ENCODE measurements at regions not wholly inside any gene's neighbourhood (a gene's known extent, or its start where the extent isn't known, plus 50 kb on each side); places are given as distances from the start of the nearest gene placed in this dataset.

DNA sequence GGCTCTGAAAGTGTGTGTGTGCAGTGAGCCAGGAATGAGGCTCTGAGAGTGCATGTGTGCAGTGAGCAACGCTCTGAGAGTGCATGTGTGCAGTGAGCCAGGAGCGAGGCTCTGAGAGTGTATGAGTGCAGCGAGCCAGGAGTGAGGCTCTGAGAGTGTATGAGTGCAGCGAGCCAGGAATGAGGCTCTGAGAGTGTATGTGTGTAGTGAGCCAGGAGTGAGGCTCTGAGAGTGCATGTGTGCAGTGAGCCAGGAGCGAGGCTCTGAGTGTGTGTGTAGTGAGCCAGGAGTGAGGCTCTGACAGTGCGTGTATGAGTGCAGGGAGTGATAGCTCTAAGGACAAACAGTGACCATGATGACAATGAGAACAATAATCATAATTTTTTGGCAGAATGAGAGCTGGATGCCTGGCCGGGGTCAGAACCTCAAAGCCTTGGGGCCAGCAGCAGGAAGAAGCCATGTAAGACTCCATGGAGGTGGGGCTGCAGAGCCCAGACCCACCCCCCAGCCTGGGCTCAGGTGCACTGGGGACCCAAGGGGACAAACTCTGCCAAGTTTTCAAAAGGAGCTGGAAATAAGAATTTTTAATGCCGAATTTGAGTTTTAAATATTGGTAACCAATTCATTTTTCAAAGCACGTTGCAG, 85.7 kb upstream of the PRR20G start:
- no peaks in the 10 kb centered on the region for H4K20me1 ChIP-seq (ENCODE audit: insufficient read depth, low read length)
- H3K27ac ChIP-seq (ENCODE audit: low read length), result no peak overlapping the region

DNA sequence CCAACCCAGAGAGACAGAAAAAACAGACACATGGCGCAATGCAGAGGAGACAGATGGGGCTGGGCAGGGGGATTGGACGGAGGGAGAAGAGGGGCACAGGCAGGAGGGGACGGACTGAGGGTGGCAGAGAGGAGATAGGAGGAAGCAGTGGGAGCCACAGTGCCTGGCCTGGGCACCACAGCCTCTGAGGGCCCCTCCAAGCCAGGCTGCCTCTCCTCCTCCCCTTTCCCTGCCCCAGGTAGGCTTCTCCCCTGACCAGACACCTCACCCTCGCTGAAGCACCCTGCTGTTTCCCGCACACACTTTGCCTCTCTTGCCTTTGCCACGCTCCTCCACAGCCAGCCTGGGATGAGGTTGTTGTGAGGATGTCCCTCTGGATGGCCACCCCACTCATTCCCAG, 84.0 kb upstream of the PRR20G start:
- Histone ChIP-seq H2AFZ (ENCODE audit: low read depth, low read length) (no peak overlapping the region), H3K4me3 (ENCODE audit: low read length) (no peak overlapping the region), H3K4me1 (ENCODE audit: low read length) (no peaks in the 10 kb centered on the region), H3K4me2 (ENCODE audit: low read length) (no peak overlapping the region), H3K9ac (ENCODE audit: low read length) (no peak overlapping the region), H4K20me1 (ENCODE audit: insufficient read depth, low read length) (no peaks in the 10 kb centered on the region), H3K27ac (ENCODE audit: low read length) (no peak overlapping the region), H3K79me2 (ENCODE audit: low read length) (no peaks in the 10 kb centered on the region), H3K9me3 (ENCODE audit: insufficient read depth, low read length) (no peaks in the 10 kb centered on the region), H3K36me3 (replicated peaks; ENCODE audit: low read depth, low read length) (no peaks in the 10 kb centered on the region), H3K27me3 (ENCODE audit: low read depth, low read length) (0 out of 2 replicates have a peak, but pooled peaks cover 12% of the 10 kb centered on the region)
- TF ChIP-seq EZH2phosphoT487 (IDR thresholded peaks at IDR 0.05; ENCODE audit: low read depth), result no peak
- TF ChIP-seq, protein P1, sequence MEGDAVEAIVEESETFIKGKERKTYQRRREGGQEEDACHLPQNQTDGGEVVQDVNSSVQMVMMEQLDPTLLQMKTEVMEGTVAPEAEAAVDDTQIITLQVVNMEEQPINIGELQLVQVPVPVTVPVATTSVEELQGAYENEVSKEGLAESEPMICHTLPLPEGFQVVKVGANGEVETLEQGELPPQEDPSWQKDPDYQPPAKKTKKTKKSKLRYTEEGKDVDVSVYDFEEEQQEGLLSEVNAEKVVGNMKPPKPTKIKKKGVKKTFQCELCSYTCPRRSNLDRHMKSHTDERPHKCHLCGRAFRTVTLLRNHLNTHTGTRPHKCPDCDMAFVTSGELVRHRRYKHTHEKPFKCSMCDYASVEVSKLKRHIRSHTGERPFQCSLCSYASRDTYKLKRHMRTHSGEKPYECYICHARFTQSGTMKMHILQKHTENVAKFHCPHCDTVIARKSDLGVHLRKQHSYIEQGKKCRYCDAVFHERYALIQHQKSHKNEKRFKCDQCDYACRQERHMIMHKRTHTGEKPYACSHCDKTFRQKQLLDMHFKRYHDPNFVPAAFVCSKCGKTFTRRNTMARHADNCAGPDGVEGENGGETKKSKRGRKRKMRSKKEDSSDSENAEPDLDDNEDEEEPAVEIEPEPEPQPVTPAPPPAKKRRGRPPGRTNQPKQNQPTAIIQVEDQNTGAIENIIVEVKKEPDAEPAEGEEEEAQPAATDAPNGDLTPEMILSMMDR (IDR thresholded peaks at IDR 0.05; ENCODE audit: low read depth, low read length), result no peak

More for the DNA sequence above, 85.7 kb upstream of the PRR20G start:
- Histone ChIP-seq H2AFZ (ENCODE audit: low read depth, low read length) (no peak overlapping the region), H3K36me3 (replicated peaks; ENCODE audit: low read depth, low read length) (no peaks in the 10 kb centered on the region), H3K4me2 (ENCODE audit: low read length) (no peak overlapping the region), H3K4me1 (ENCODE audit: low read length) (no peaks in the 10 kb centered on the region), H3K79me2 (ENCODE audit: low read length) (no peaks in the 10 kb centered on the region), H3K4me3 (ENCODE audit: low read length) (no peak overlapping the region), H3K9me3 (ENCODE audit: insufficient read depth, low read length) (no peaks in the 10 kb centered on the region), H3K9ac (ENCODE audit: low read length) (no peak overlapping the region), H3K27me3 (ENCODE audit: low read depth, low read length) (0 out of 2 replicates have a peak, but pooled peaks cover 12% of the 10 kb centered on the region)
- no peak for TF ChIP-seq EZH2phosphoT487 (IDR thresholded peaks at IDR 0.05; ENCODE audit: low read depth)

- H3K36me3 ChIP-seq (replicated peaks; ENCODE audit: low read depth, low read length), result no peaks in the 10 kb centered on the region
- no peak overlapping the region for H2AFZ ChIP-seq (ENCODE audit: low read depth, low read length)
- no peak overlapping the region for H3K4me2 ChIP-seq (ENCODE audit: low read length)
- no peaks in the 10 kb centered on the region for H3K79me2 ChIP-seq (ENCODE audit: low read length)
- no peaks in the 10 kb centered on the region for H3K4me1 ChIP-seq (ENCODE audit: low read length)
- no peak for TF ChIP-seq EZH2phosphoT487 (IDR thresholded peaks at IDR 0.05; ENCODE audit: low read depth)
- 0 out of 2 replicates have a peak, but pooled peaks cover 12% of the 10 kb centered on the region for H3K27me3 ChIP-seq (ENCODE audit: low read depth, low read length)
- H3K27ac ChIP-seq (ENCODE audit: low read length), result no peak overlapping the region
- no peak overlapping the region for H3K4me3 ChIP-seq (ENCODE audit: low read length)
- no peaks in the 10 kb centered on the region for H4K20me1 ChIP-seq (ENCODE audit: insufficient read depth, low read length)
- no peak overlapping the region for H3K9ac ChIP-seq (ENCODE audit: low read length)
- H3K9me3 ChIP-seq (ENCODE audit: insufficient read depth, low read length), result no peaks in the 10 kb centered on the region
Observed at GRCh38 chr3:127371334-127371733, 83.5 kb upstream of the PRR20G start.

DNA sequence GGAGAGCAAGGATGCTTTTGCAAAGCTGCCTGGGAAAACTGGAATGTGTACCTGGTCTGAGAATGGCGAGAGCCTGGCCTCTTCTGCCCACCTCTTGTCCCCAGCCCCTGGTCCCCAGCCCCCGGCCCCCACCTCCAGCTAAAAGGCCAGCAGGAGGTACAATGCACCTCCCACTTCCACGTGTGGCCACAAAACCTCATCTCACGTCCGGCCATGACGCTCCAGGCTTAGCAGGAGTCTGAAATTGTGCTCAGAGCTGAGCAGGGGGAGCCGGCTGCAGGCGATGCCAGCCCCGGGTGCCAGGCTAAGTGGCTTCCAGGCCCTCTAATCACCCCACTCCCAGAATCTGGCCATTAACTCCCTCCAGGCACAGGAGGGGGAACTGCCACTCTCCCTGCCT, 83.1 kb upstream of the PRR20G start:
- H3K9ac ChIP-seq (ENCODE audit: low read length), result no peak overlapping the region
- H3K4me2 ChIP-seq (ENCODE audit: low read length), result no peak overlapping the region
- no peak for TF ChIP-seq EZH2phosphoT487 (IDR thresholded peaks at IDR 0.05; ENCODE audit: low read depth)
- TF ChIP-seq, protein P1 (IDR thresholded peaks at IDR 0.05; ENCODE audit: low read depth, low read length), result no peak
- H3K27me3 ChIP-seq (ENCODE audit: low read depth, low read length), result 0 out of 2 replicates have a peak, but pooled peaks cover 12% of the 10 kb centered on the region
- H3K4me3 ChIP-seq (ENCODE audit: low read length), result no peak overlapping the region
- no peaks in the 10 kb centered on the region for H3K79me2 ChIP-seq (ENCODE audit: low read length)
- H3K4me1 ChIP-seq (ENCODE audit: low read length), result no peaks in the 10 kb centered on the region
- H3K36me3 ChIP-seq (replicated peaks; ENCODE audit: low read depth, low read length), result no peaks in the 10 kb centered on the region
- H4K20me1 ChIP-seq (ENCODE audit: insufficient read depth, low read length), result no peaks in the 10 kb centered on the region
- no peaks in the 10 kb centered on the region for H3K9me3 ChIP-seq (ENCODE audit: insufficient read depth, low read length)
- H3K27ac ChIP-seq (ENCODE audit: low read length), result no peak overlapping the region
- no peak overlapping the region for H2AFZ ChIP-seq (ENCODE audit: low read depth, low read length)

GRCh38 chr3:127369356-127369935, 81.6 kb upstream of the PRR20G start:
- Histone ChIP-seq H3K4me2 (ENCODE audit: low read length) (no peak overlapping the region), H3K27ac (ENCODE audit: low read length) (no peak overlapping the region), H3K36me3 (replicated peaks; ENCODE audit: low read depth, low read length) (no peaks in the 10 kb centered on the region), H3K9ac (ENCODE audit: low read length) (no peak overlapping the region), H3K4me1 (ENCODE audit: low read length) (peaks cover 5% of the 10 kb centered on the region; the same call in 1 of the 2 replicates), H3K9me3 (ENCODE audit: insufficient read depth, low read length) (no peaks in the 10 kb centered on the region), H4K20me1 (ENCODE audit: insufficient read depth, low read length) (no peaks in the 10 kb centered on the region), H3K79me2 (ENCODE audit: low read length) (no peaks in the 10 kb centered on the region), H2AFZ (ENCODE audit: low read depth, low read length) (no peak overlapping the region), H3K27me3 (ENCODE audit: low read depth, low read length) (0 out of 2 replicates have a peak, but pooled peaks cover 18% of the 10 kb centered on the region), H3K4me3 (ENCODE audit: low read length) (no peak overlapping the region)
- TF ChIP-seq EZH2phosphoT487 (IDR thresholded peaks at IDR 0.05; ENCODE audit: low read depth), result no peak
